GM12892 (cell line): ENCODE measurements at regions not wholly inside any gene's neighbourhood (a gene's known extent, or its start where the extent isn't known, plus 50 kb on each side); places are given as distances from the start of the nearest gene placed in this dataset.

ENCODE experiments used
- POLR2A ChIP-seq: IDR thresholded peaks from 2 replicates; pipeline ENCODE4 v1.6.1; 2011; ENCODE audit warnings: low read depth, low read length, control low read depth
- POLR2AphosphoS5 ChIP-seq: IDR thresholded peaks from 2 replicates; pipeline ENCODE4 v1.6.1; 2011; ENCODE audit warnings: low read depth, low read length, control low read depth

- TF ChIP-seq POLR2AphosphoS5: no peak
- no peak for TF ChIP-seq POLR2A
Measured at GRCh38 chr13:67877031-67877430, 646.9 kb upstream of the PCDH9 start.
